ENCODE measurements at regions not wholly inside any gene's neighbourhood (a gene's known extent, or its start where the extent isn't known, plus 50 kb on each side); places are given as distances from the start of the nearest gene placed in this dataset.
A peak's percentile ranks its signal among the peaks of the same experiment; 100 is the strongest.

GRCh38 chr4:140242357-140243277 is 88.6 kb upstream of the MAML3 start:
- H3K9me3 ChIP-seq = no peaks in the 10 kb centered on the region
- peak in 1 of 4 donors; percentile 34 for DNase-seq
- H3K4me3 ChIP-seq = no peak overlapping the region
- ATAC-seq = no peak
- TF ChIP-seq CTCF (IDR thresholded peaks at IDR 0.05) (no peak), POLR2A (IDR thresholded peaks at IDR 0.05) (no peak)
- peaks cover 19% of the 10 kb centered on the region for H3K4me1 ChIP-seq
- peak overlapping the region; percentile 10 to 82 (median 64) for H3K27ac ChIP-seq
- 62 to 84% methylated on average over 8 of the region's 8 CpGs for WGBS, 2 donors
- intact Hi-C loops (cut with DNase I) = loop anchor here (10.0 kb wide), 1 partner anchor 78 kb away; no protein-coding TSS in a partner anchor
- H3K27me3 ChIP-seq = no peaks in the 10 kb centered on the region
- no peaks in the 10 kb centered on the region for H3K36me3 ChIP-seq (replicated peaks in 1 of 2; ENCODE audit: insufficient read depth in 1 of 2, low read depth in 2 of 2)

GRCh38 chr4:140240237-140240636 is 86.3 kb upstream of the MAML3 start:
- TF ChIP-seq POLR2A (IDR thresholded peaks at IDR 0.05) (no peak), CTCF (IDR thresholded peaks at IDR 0.05) (no peak)
- no peaks in the 10 kb centered on the region for H3K27me3 ChIP-seq
- intact Hi-C loops (cut with DNase I) = loop anchor here (10.0 kb wide), 1 partner anchor 75 kb away; no protein-coding TSS in a partner anchor
- DNase-seq (no peak), ATAC-seq (no peak)
- H3K27ac ChIP-seq = no peak overlapping the region
- WGBS, 2 donors = 76 to 86% methylated on average over 6 of the region's 6 CpGs
- H3K4me1 ChIP-seq = peaks cover 22% of the 10 kb centered on the region
- no peaks in the 10 kb centered on the region for H3K9me3 ChIP-seq
- no peaks in the 10 kb centered on the region for H3K36me3 ChIP-seq (replicated peaks in 1 of 2; ENCODE audit: insufficient read depth in 1 of 2, low read depth in 2 of 2)
- no peak overlapping the region for H3K4me3 ChIP-seq

GRCh38 chr4:140239311-140239710 is 85.3 kb upstream of the MAML3 start:
- intact Hi-C loops (cut with DNase I) = no loop called here
- TF ChIP-seq CTCF (IDR thresholded peaks at IDR 0.05) (no peak), POLR2A (IDR thresholded peaks at IDR 0.05) (no peak)
- no peak for ATAC-seq
- WGBS, 2 donors = 79 to 86% methylated on average over 7 of the region's 7 CpGs
- H3K9me3 ChIP-seq = no peaks in the 10 kb centered on the region
- H3K27ac ChIP-seq = no peak overlapping the region
- no peaks in the 10 kb centered on the region for H3K36me3 ChIP-seq (replicated peaks in 1 of 2; ENCODE audit: insufficient read depth in 1 of 2, low read depth in 2 of 2)
- H3K4me3 ChIP-seq = no peak overlapping the region
- H3K4me1 ChIP-seq = peaks cover 22% of the 10 kb centered on the region
- no peaks in the 10 kb centered on the region for H3K27me3 ChIP-seq
- no peak for DNase-seq

GRCh38 chr4:140238351-140239056 is 84.5 kb upstream of the MAML3 start:
- Histone ChIP-seq H3K27ac (peak overlapping the region in 3 of 4 donors; percentile 34 to 67 (median 66)), H3K36me3 (replicated peaks in 1 of 2; ENCODE audit: insufficient read depth in 1 of 2, low read depth in 2 of 2) (no peaks in the 10 kb centered on the region), H3K4me1 (peaks cover 22% of the 10 kb centered on the region), H3K4me3 (no peak overlapping the region), H3K27me3 (no peaks in the 10 kb centered on the region), H3K9me3 (no peaks in the 10 kb centered on the region)
- peak; percentile 77 for ATAC-seq
- TF ChIP-seq POLR2A (IDR thresholded peaks at IDR 0.05) (no peak), CTCF (IDR thresholded peaks at IDR 0.05) (no peak)
- DNase-seq = peak; percentile 63 to 88 (median 81)
- intact Hi-C loops (cut with DNase I) = no loop called here
- WGBS, 2 donors = 51 to 52% methylated on average over 9 to 13 of the region's 13 CpGs

All from body of pancreas (tissue), 4 donors.